GM23338 (cell line): ENCODE measurements at regions not wholly inside any gene's neighbourhood (a gene's known extent, or its start where the extent isn't known, plus 50 kb on each side); places are given as distances from the start of the nearest gene placed in this dataset.

Experiments used
- ATAC-seq: fragments of 200-7000 bp; cut with Tn5 transposase; 3 replicates; pipeline ENCODE4 v1.9.1; 2020
- DNase-seq: peaks from one replicate; pipeline ENCODE4 v3.0.0-alpha.2; 2015; ENCODE audit warnings: low spot score
- H2AFZ ChIP-seq: fragments of 200-600 bp; sonication (generic); 2 replicates; pipeline ENCODE4 v1.8.0; 2016; ENCODE audit warnings: antibody characterized with exemption, mild to moderate bottlenecking, moderate library complexity
- H3F3A ChIP-seq: fragments of 200-600 bp; sonication (generic); replicated peaks from 2 replicates; pipeline ENCODE4 v1.8.0; 2017; ENCODE audit warnings: antibody characterized with exemption, mixed run types, low read depth
- H3K27ac ChIP-seq: fragments of 200-600 bp; sonication (generic); 2 replicates; pipeline ENCODE4 v1.6.1; 2016; ENCODE audit warnings: low read depth
- H3K27me3 ChIP-seq: fragments of 200-600 bp; sonication (generic); 2 replicates; pipeline ENCODE4 v1.8.0; 2016; ENCODE audit warnings: mild to moderate bottlenecking, mixed run types, moderate library complexity; ENCODE audit not compliant: insufficient read depth
- H3K36me3 ChIP-seq: fragments of 200-600 bp; sonication (generic); 2 replicates; pipeline ENCODE4 v1.8.0; 2016; ENCODE audit warnings: mild to moderate bottlenecking; ENCODE audit not compliant: insufficient read depth
- H3K4me1 ChIP-seq: fragments of 200-600 bp; sonication (generic); 2 replicates; pipeline ENCODE4 v1.8.0; 2016; ENCODE audit warnings: mild to moderate bottlenecking, moderate library complexity; ENCODE audit not compliant: insufficient read depth
- H3K4me2 ChIP-seq: fragments of 200-600 bp; sonication (generic); 2 replicates; pipeline ENCODE4 v1.7.1; 2017; ENCODE audit warnings: mixed run types
- H3K4me3 ChIP-seq: fragments of 200-600 bp; sonication (generic); 2 replicates; pipeline ENCODE4 v1.6.1; 2016; ENCODE audit warnings: mixed run types
- H3K79me2 ChIP-seq: fragments of 200-600 bp; sonication (generic); replicated peaks from 2 replicates; pipeline ENCODE4 v1.8.0; 2017; ENCODE audit warnings: mild to moderate bottlenecking; ENCODE audit not compliant: insufficient read depth
- H3K9me2 ChIP-seq: fragments of 200-600 bp; sonication (generic); 2 replicates; pipeline ENCODE4 v1.8.0; 2017; ENCODE audit not compliant: insufficient read depth
- H4K20me1 ChIP-seq: fragments of 200-600 bp; sonication (generic); replicated peaks from 2 replicates; pipeline ENCODE4 v1.8.0; 2017; ENCODE audit warnings: mild to moderate bottlenecking; ENCODE audit not compliant: insufficient read depth
- H3K27ac Mint-ChIP-seq: 2 replicates; pipeline ENCODE4 v1.8.0; 2020; ENCODE audit warnings: inconsistent platforms, mild to moderate bottlenecking, moderate library complexity, mixed read lengths
- H3K27me3 Mint-ChIP-seq: 3 replicates; pipeline ENCODE4 v1.8.0; 2022; ENCODE audit warnings: low read depth, mild to moderate bottlenecking, moderate library complexity, mixed read lengths, inconsistent platforms; ENCODE audit not compliant: insufficient read depth, poor library complexity
- H3K36me3 Mint-ChIP-seq: 3 replicates; pipeline ENCODE4 v1.8.0; 2021; ENCODE audit warnings: low read depth, mild to moderate bottlenecking, inconsistent platforms, moderate library complexity, mixed read lengths
- H3K4me1 Mint-ChIP-seq: 3 replicates; pipeline ENCODE4 v1.8.0; 2020; ENCODE audit warnings: mild to moderate bottlenecking, inconsistent platforms, mixed read lengths
- H3K4me3 Mint-ChIP-seq: 3 replicates; pipeline ENCODE4 v1.8.0; 2021; ENCODE audit warnings: moderate library complexity, mild to moderate bottlenecking, inconsistent platforms, mixed read lengths
- H3K9me3 Mint-ChIP-seq: 3 replicates; pipeline ENCODE4 v1.8.0; 2020; ENCODE audit warnings: moderate library complexity, mild to moderate bottlenecking, inconsistent platforms, mixed read lengths
- CREB1 ChIP-seq: fragments of 250-450 bp; sonication (Bioruptor Pico); IDR thresholded peaks from 2 replicates; pipeline ENCODE4 v1.5.0; 2020; ENCODE audit warnings: low read depth, mild to moderate bottlenecking, moderate library complexity
- ETS1 ChIP-seq: IDR thresholded peaks from 2 replicates; pipeline ENCODE4 v1.6.1; 2016; ENCODE audit warnings: antibody characterized with exemption
- EZH2 ChIP-seq: fragments of 200-600 bp; sonication (generic); IDR thresholded peaks from one replicate; pipeline ENCODE4 v1.8.0; 2017; ENCODE audit warnings: antibody characterized with exemption, mild to moderate bottlenecking, low read depth; ENCODE audit not compliant: unreplicated experiment
- EZH2phosphoT487 ChIP-seq: fragments of 200-600 bp; sonication (generic); IDR thresholded peaks from one replicate; pipeline ENCODE4 v1.8.1; 2018; ENCODE audit warnings: antibody characterized with exemption; ENCODE audit not compliant: unreplicated experiment
- JUNB ChIP-seq: IDR thresholded peaks from one replicate; pipeline ENCODE4 v1.6.1; 2016; ENCODE audit warnings: antibody characterized with exemption; ENCODE audit not compliant: unreplicated experiment
- STAT1 ChIP-seq: IDR thresholded peaks from one replicate; pipeline ENCODE4 v1.6.1; 2016; ENCODE audit warnings: antibody characterized with exemption; ENCODE audit not compliant: unreplicated experiment
- ZNF114 ChIP-seq: fragments of 250-450 bp; sonication (Bioruptor Pico); IDR thresholded peaks from 2 replicates; pipeline ENCODE4 v1.5.0; 2020; ENCODE audit warnings: mild to moderate bottlenecking, moderate library complexity
- ZNF331 ChIP-seq: fragments of 250-450 bp; sonication (Bioruptor Pico); IDR thresholded peaks from 2 replicates; pipeline ENCODE4 v1.5.0; 2020; ENCODE audit warnings: low read depth, mild to moderate bottlenecking, moderate library complexity
- ZNF462 ChIP-seq: fragments of 250-450 bp; sonication (Bioruptor Pico); IDR thresholded peaks from 2 replicates; pipeline ENCODE4 v1.5.0; 2020; ENCODE audit warnings: mild to moderate bottlenecking, moderate library complexity
- TF ChIP-seq, protein P1 (sequence below): IDR thresholded peaks from one replicate; pipeline ENCODE4 v1.6.1; 2018; ENCODE audit warnings: antibody characterized with exemption; ENCODE audit not compliant: unreplicated experiment

DNA sequence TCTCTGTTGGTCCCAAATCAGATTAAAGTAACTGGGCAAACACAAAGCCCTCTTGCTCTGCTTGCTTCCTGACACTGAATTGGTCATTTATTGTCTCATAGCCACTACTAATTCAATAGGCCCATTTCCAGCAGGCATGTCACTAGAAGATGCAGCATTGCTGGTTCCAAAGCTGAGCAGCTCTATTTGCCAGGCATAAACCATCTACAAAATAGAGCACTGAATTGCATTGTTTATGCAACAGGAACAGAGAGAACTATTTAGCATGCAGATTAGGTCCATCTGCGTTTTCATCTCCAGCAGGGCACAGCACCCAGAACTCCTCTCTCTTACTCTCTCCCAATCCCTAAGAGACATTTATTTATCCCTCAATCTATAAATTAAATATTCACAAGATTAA lies 227.6 kb downstream of the SUCLG1 start (continued):
- TF ChIP-seq, protein P1, sequence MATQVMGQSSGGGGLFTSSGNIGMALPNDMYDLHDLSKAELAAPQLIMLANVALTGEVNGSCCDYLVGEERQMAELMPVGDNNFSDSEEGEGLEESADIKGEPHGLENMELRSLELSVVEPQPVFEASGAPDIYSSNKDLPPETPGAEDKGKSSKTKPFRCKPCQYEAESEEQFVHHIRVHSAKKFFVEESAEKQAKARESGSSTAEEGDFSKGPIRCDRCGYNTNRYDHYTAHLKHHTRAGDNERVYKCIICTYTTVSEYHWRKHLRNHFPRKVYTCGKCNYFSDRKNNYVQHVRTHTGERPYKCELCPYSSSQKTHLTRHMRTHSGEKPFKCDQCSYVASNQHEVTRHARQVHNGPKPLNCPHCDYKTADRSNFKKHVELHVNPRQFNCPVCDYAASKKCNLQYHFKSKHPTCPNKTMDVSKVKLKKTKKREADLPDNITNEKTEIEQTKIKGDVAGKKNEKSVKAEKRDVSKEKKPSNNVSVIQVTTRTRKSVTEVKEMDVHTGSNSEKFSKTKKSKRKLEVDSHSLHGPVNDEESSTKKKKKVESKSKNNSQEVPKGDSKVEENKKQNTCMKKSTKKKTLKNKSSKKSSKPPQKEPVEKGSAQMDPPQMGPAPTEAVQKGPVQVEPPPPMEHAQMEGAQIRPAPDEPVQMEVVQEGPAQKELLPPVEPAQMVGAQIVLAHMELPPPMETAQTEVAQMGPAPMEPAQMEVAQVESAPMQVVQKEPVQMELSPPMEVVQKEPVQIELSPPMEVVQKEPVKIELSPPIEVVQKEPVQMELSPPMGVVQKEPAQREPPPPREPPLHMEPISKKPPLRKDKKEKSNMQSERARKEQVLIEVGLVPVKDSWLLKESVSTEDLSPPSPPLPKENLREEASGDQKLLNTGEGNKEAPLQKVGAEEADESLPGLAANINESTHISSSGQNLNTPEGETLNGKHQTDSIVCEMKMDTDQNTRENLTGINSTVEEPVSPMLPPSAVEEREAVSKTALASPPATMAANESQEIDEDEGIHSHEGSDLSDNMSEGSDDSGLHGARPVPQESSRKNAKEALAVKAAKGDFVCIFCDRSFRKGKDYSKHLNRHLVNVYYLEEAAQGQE: no peak
- TF ChIP-seq ZNF462 (CRISPR knock-in tag) (no peak), ZNF331 (CRISPR knock-in tag) (no peak), EZH2 (no peak)

DNA sequence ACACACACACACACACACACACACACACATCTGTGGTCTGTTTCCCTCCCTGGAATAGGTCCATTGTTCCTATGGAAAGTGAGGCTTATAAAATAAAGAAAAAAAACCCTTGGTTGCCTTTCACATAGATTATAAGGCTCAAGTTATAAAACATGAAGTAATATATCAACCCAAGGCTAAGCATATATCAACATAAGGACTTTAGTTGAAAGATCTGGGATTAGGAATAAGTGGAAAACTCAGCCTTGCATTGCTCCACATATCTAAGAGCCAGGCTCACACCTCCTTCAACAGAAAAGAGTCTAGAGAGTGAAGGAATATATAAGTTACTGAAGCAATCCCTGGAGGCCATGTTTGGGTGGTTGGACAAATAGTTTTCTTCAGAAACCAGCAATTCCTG lies 235.0 kb downstream of the SUCLG1 start:
- H3K79me2 ChIP-seq: no peaks in the 10 kb centered on the region
- no peaks in the 10 kb centered on the region for H3F3A ChIP-seq
- Mint-ChIP-seq H3K4me1 (peaks cover 13% of the 10 kb centered on the region), H3K27ac (no peak overlapping the region), H3K4me3 (no peak overlapping the region), H3K27me3 (no peaks in the 10 kb centered on the region), H3K36me3 (peaks cover 28% of the 10 kb centered on the region), H3K9me3 (peaks cover 48% of the 10 kb centered on the region)
- no peaks in the 10 kb centered on the region for H3K27me3 ChIP-seq
- no peak overlapping the region for H2AFZ ChIP-seq
- no peak for DNase-seq
- no peak for ATAC-seq
- no peak overlapping the region for H3K4me3 ChIP-seq
- peaks cover 9% of the 10 kb centered on the region; the same call in 1 of the 2 replicates for H3K36me3 ChIP-seq
- H3K27ac ChIP-seq: no peak overlapping the region
- peaks cover 11% of the 10 kb centered on the region; the same call in 1 of the 2 replicates for H3K4me1 ChIP-seq
- no peaks in the 10 kb centered on the region for H4K20me1 ChIP-seq
- no peaks in the 10 kb centered on the region for H3K9me2 ChIP-seq
- H3K4me2 ChIP-seq: no peak overlapping the region
- no peak for TF ChIP-seq EZH2phosphoT487
- no peak for TF ChIP-seq ZNF114 (CRISPR knock-in tag)
- no peak for TF ChIP-seq ETS1
- TF ChIP-seq CREB1: no peak
- no peak for TF ChIP-seq EZH2
- no peak for TF ChIP-seq STAT1
- TF ChIP-seq JUNB: no peak
